Keratinocyte (primary cell): ENCODE measurements at regions not wholly inside any gene's neighbourhood (a gene's known extent, or its start where the extent isn't known, plus 50 kb on each side); places are given as distances from the start of the nearest gene placed in this dataset.

ENCODE experiments used
- DNase-seq: peaks from one replicate; pipeline ENCODE4 v3.0.0-alpha.2; 2011; ENCODE audit warnings: low read depth, missing footprints, low spot score
- FAIRE-seq: peaks from 2 replicates; lab custom pipeline; 2011; peaks lifted over from hg19 to GRCh38; lab: Jason Lieb, UNC
- H2AFZ ChIP-seq: 2 replicates; pipeline ENCODE4 v1.6.0; 2012; ENCODE audit warnings: low read length, control low read depth, inconsistent platforms; ENCODE audit not compliant: control insufficient read depth
- H3K27ac ChIP-seq: 2 replicates; pipeline ENCODE4 v1.5.1; 2011; ENCODE audit warnings: low read length; ENCODE audit not compliant: control insufficient read depth, insufficient read depth
- H3K27me3 ChIP-seq: 3 replicates; pipeline ENCODE4 v1.6.0; 2011; ENCODE audit warnings: low read length; ENCODE audit not compliant: control insufficient read depth, insufficient read depth; ENCODE audit errors: extremely low read depth
- H3K36me3 ChIP-seq, 2 experiments: 2 replicates in 1 of 2; 3 replicates in 1 of 2; pipeline ENCODE4 v1.5.1; 2011; ENCODE audit warnings: low read length in 2 of 2, mild to moderate bottlenecking in 1 of 2; ENCODE audit not compliant: control insufficient read depth in 2 of 2, insufficient read depth in 2 of 2; ENCODE audit errors: extremely low read depth in 1 of 2
- H3K4me1 ChIP-seq: 3 replicates; pipeline ENCODE4 v1.5.1; 2011; ENCODE audit warnings: low read length; ENCODE audit not compliant: control insufficient read depth, insufficient read depth; ENCODE audit errors: extremely low read depth
- H3K4me2 ChIP-seq: 3 replicates; pipeline ENCODE4 v1.6.0; 2011; ENCODE audit warnings: low read depth, low read length; ENCODE audit not compliant: control insufficient read depth, insufficient read depth; ENCODE audit errors: extremely low read depth
- H3K4me3 ChIP-seq, 3 experiments: fragments of 200-600 bp in 1 of 3; sonication (generic) in 1 of 3; 2 replicates in 2 of 3; 3 replicates in 1 of 3; pipeline ENCODE4 v1.5.1; 2011 to 2016; ENCODE audit warnings: low read length in 3 of 3, mild to moderate bottlenecking in 3 of 3, control low read depth in 2 of 3, inconsistent platforms in 1 of 3, low read depth in 1 of 3, mixed read lengths in 1 of 3, mixed run types in 1 of 3, moderate library complexity in 1 of 3; ENCODE audit not compliant: control insufficient read depth in 2 of 3, insufficient read depth in 2 of 3; ENCODE audit errors: extremely low read depth in 1 of 3
- H3K79me2 ChIP-seq: 2 replicates; pipeline ENCODE4 v1.6.0; 2012; ENCODE audit warnings: low read length; ENCODE audit not compliant: control insufficient read depth, insufficient read depth
- H3K9ac ChIP-seq: 3 replicates; pipeline ENCODE4 v1.6.0; 2011; ENCODE audit warnings: low read length; ENCODE audit not compliant: control insufficient read depth, insufficient read depth; ENCODE audit errors: extremely low read depth
- H3K9me1 ChIP-seq: 3 replicates; pipeline ENCODE4 v1.6.0; 2011; ENCODE audit warnings: low read length; ENCODE audit not compliant: control insufficient read depth, insufficient read depth; ENCODE audit errors: extremely low read depth
- H3K9me3 ChIP-seq: 2 replicates; pipeline ENCODE4 v1.5.1; 2012; ENCODE audit warnings: low read depth, low read length; ENCODE audit not compliant: control insufficient read depth
- H4K20me1 ChIP-seq: 3 replicates; pipeline ENCODE4 v1.6.0; 2011; ENCODE audit warnings: low read length; ENCODE audit not compliant: control insufficient read depth, insufficient read depth; ENCODE audit errors: extremely low read depth
- EZH2 ChIP-seq: IDR thresholded peaks from one replicate; pipeline ENCODE4 v1.6.1; 2012; ENCODE audit warnings: inconsistent platforms, mild to moderate bottlenecking, low read length, moderate library complexity
- dilution Hi-C: fragments of 300-500 bp; cut with MboI; formaldehyde crosslinking; loops from one replicate; pipeline ENCODE4 v1.7.0; 2020; ENCODE audit warnings: low sequenced_read_pairs; ENCODE audit not compliant: extremely low pct_ligation_motif_present
- TF ChIP-seq, protein P1 (sequence below), 3 experiments: IDR thresholded peaks in 1 of 3; conservative IDR thresholded peaks in 1 of 3; optimal IDR thresholded peaks in 1 of 3; 2 replicates in 2 of 3; 3 replicates in 1 of 3; pipeline versions ENCODE3 to v1.5.1; 2011; ENCODE audit warnings: low read length in 3 of 3, mild to moderate bottlenecking in 3 of 3, moderate library complexity in 2 of 3, control low read depth in 1 of 3, inconsistent platforms in 1 of 3; ENCODE audit not compliant: insufficient read depth in 2 of 3; ENCODE audit errors: extremely low read depth in 1 of 3

GRCh38 chr3:178389258-178389657 lies 147.0 kb upstream of the KCNMB2 start:
- Histone ChIP-seq H3K4me2 (no peak overlapping the region), H4K20me1 (no peaks in the 10 kb centered on the region), H3K79me2 (no peaks in the 10 kb centered on the region), H2AFZ (no peak overlapping the region), H3K9me1 (no peaks in the 10 kb centered on the region), H3K9me3 (no peaks in the 10 kb centered on the region), H3K4me3 (no peak overlapping the region), H3K9ac (no peak overlapping the region), H3K36me3 (no peaks in the 10 kb centered on the region), H3K27ac (no peak overlapping the region), H3K4me1 (no peaks in the 10 kb centered on the region), H3K27me3 (no peaks in the 10 kb centered on the region)
- TF ChIP-seq, protein P1, sequence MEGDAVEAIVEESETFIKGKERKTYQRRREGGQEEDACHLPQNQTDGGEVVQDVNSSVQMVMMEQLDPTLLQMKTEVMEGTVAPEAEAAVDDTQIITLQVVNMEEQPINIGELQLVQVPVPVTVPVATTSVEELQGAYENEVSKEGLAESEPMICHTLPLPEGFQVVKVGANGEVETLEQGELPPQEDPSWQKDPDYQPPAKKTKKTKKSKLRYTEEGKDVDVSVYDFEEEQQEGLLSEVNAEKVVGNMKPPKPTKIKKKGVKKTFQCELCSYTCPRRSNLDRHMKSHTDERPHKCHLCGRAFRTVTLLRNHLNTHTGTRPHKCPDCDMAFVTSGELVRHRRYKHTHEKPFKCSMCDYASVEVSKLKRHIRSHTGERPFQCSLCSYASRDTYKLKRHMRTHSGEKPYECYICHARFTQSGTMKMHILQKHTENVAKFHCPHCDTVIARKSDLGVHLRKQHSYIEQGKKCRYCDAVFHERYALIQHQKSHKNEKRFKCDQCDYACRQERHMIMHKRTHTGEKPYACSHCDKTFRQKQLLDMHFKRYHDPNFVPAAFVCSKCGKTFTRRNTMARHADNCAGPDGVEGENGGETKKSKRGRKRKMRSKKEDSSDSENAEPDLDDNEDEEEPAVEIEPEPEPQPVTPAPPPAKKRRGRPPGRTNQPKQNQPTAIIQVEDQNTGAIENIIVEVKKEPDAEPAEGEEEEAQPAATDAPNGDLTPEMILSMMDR (optimal IDR thresholded peaks at IDR 0.05 in 1 of 3, IDR thresholded peaks at IDR 0.05 in 1 of 3, conservative IDR thresholded peaks at IDR 0.05 in 1 of 3; ENCODE audit: extremely low read depth in 1 of 3, insufficient read depth in 2 of 3, low read length in 3 of 3): no peak
- TF ChIP-seq EZH2: no peak
- no peak for FAIRE-seq
- dilution Hi-C loops: no loop called here
- no peak for DNase-seq

DNA sequence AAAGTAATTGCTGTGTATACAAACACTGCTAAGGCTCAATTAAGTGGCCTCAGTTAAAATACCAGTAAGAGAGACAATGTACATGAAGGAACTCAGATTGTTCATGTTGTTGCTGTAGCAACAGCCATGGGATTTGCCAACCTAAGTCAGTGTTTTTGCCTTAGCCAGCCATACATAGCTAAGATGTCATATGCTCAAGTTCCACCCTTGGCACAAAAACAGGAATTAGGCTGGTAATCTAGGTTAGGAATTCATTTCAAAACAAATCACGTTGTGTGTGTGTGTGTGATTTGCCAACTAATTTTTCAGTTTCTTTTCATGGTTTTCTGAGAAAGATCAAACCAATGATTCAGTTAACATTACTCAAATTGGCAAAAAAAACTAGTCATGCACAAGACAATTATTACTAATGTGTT lies 143.7 kb upstream of the KCNMB2 start:
- Histone ChIP-seq H2AFZ (peak overlapping the region; percentile 28), H3K79me2 (no peaks in the 10 kb centered on the region), H3K27ac (no peak overlapping the region), H4K20me1 (no peaks in the 10 kb centered on the region), H3K4me2 (no peak overlapping the region), H3K4me1 (no peaks in the 10 kb centered on the region), H3K9ac (no peak overlapping the region), H3K9me1 (no peaks in the 10 kb centered on the region), H3K4me3 (no peak overlapping the region), H3K27me3 (no peaks in the 10 kb centered on the region), H3K36me3 (no peaks in the 10 kb centered on the region), H3K9me3 (no peaks in the 10 kb centered on the region)
- FAIRE-seq (peak; percentile 75), DNase-seq (no peak)
- dilution Hi-C loops: no loop called here
- TF ChIP-seq EZH2: no peak
- TF ChIP-seq, protein P1 (optimal IDR thresholded peaks at IDR 0.05 in 1 of 3, IDR thresholded peaks at IDR 0.05 in 1 of 3, conservative IDR thresholded peaks at IDR 0.05 in 1 of 3; ENCODE audit: extremely low read depth in 1 of 3, insufficient read depth in 2 of 3, low read length in 3 of 3): no peak
